GM23248 (cell line): ENCODE measurements at regions not wholly inside any gene's neighbourhood (a gene's known extent, or its start where the extent isn't known, plus 50 kb on each side); places are given as distances from the start of the nearest gene placed in this dataset.

ENCODE experiments used
- DNase-seq: peaks from one replicate; pipeline ENCODE4 v3.0.0-alpha.2; 2015
- H2AFZ ChIP-seq: fragments of 200-600 bp; sonication (generic); 2 replicates; pipeline ENCODE4 v1.6.1; 2016; ENCODE audit warnings: antibody characterized with exemption
- H3F3A ChIP-seq: fragments of 200-600 bp; sonication (generic); 2 replicates; pipeline ENCODE4 v1.6.1; 2016; ENCODE audit warnings: mild to moderate bottlenecking, antibody characterized with exemption, mixed run types; ENCODE audit not compliant: insufficient read depth
- H3K27ac ChIP-seq: fragments of 200-600 bp; sonication (generic); 2 replicates; pipeline ENCODE4 v1.5.1; 2016; ENCODE audit warnings: mild to moderate bottlenecking
- H3K27me3 ChIP-seq: fragments of 200-600 bp; sonication (generic); replicated peaks from 2 replicates; pipeline ENCODE4 v1.6.1; 2016; ENCODE audit warnings: mild to moderate bottlenecking; ENCODE audit not compliant: insufficient read depth
- H3K36me3 ChIP-seq: fragments of 200-600 bp; sonication (generic); 2 replicates; pipeline ENCODE4 v1.6.1; 2016; ENCODE audit warnings: low read depth, mild to moderate bottlenecking
- H3K4me1 ChIP-seq: fragments of 200-600 bp; sonication (generic); 2 replicates; pipeline ENCODE4 v1.6.1; 2016; ENCODE audit warnings: mild to moderate bottlenecking; ENCODE audit not compliant: insufficient read depth
- H3K4me2 ChIP-seq: fragments of 200-600 bp; sonication (generic); one replicate; pipeline ENCODE4 v1.6.1; 2016; ENCODE audit warnings: mild to moderate bottlenecking; ENCODE audit not compliant: unreplicated experiment
- H3K4me3 ChIP-seq: fragments of 200-600 bp; sonication (generic); 2 replicates; pipeline ENCODE4 v1.5.1; 2016; ENCODE audit warnings: mild to moderate bottlenecking
- H3K79me2 ChIP-seq: fragments of 200-600 bp; sonication (generic); 2 replicates; pipeline ENCODE4 v1.6.1; 2016; ENCODE audit warnings: mild to moderate bottlenecking; ENCODE audit not compliant: insufficient read depth
- H3K9ac ChIP-seq: fragments of 200-600 bp; sonication (generic); 2 replicates; pipeline ENCODE4 v1.6.1; 2016; ENCODE audit warnings: mild to moderate bottlenecking
- H3K9me2 ChIP-seq: fragments of 200-600 bp; sonication (generic); 2 replicates; pipeline ENCODE4 v1.6.1; 2016; ENCODE audit warnings: mixed run types, mild to moderate bottlenecking, moderate library complexity; ENCODE audit not compliant: insufficient read depth
- H3K9me3 ChIP-seq: fragments of 200-600 bp; sonication (generic); one replicate; pipeline ENCODE4 v1.6.1; 2017; ENCODE audit warnings: low read depth
- H4K20me1 ChIP-seq: fragments of 200-600 bp; sonication (generic); 2 replicates; pipeline ENCODE4 v1.6.0; 2016; ENCODE audit not compliant: insufficient read depth
- EZH2 ChIP-seq: fragments of 200-600 bp; sonication (generic); IDR thresholded peaks from 2 replicates; pipeline ENCODE4 v1.6.1; 2018; ENCODE audit warnings: antibody characterized with exemption, mild to moderate bottlenecking; ENCODE audit not compliant: insufficient read depth, poor library complexity, severe bottlenecking
- EZH2phosphoT487 ChIP-seq: fragments of 200-600 bp; sonication (generic); IDR thresholded peaks from 2 replicates; pipeline ENCODE4 v1.6.1; 2018; ENCODE audit warnings: antibody characterized with exemption, moderate library complexity, mild to moderate bottlenecking, low read depth; ENCODE audit not compliant: insufficient read depth
- WGBS, 2 experiments: methylation state at CpG; one replicate each; pipeline ENCODE4 v1.1.6; 2015 to 2017; ENCODE audit warnings: low lambda C conversion rate in 2 of 2, low coverage in 1 of 2; ENCODE audit errors: missing lambda C conversion rate in 2 of 2; 5-methylcytosine and 5-hydroxymethylcytosine counted together
- in situ Hi-C: fragments of 300-500 bp; cut with MboI; formaldehyde crosslinking; loops from 2 replicates; pipeline ENCODE4 v1.15.0; 2020

GRCh38 chr6:168732676-168733075 is 291.7 kb downstream of the SMOC2 start:
- no peak for DNase-seq
- Histone ChIP-seq H3K4me2 (no peak overlapping the region), H3K27ac (no peak overlapping the region), H4K20me1 (no peaks in the 10 kb centered on the region), H3K36me3 (no peaks in the 10 kb centered on the region), H2AFZ (no peak overlapping the region), H3K9me3 (no peaks in the 10 kb centered on the region), H3F3A (no peaks in the 10 kb centered on the region), H3K4me3 (no peak overlapping the region), H3K27me3 (no peaks in the 10 kb centered on the region), H3K9me2 (no peaks in the 10 kb centered on the region), H3K4me1 (no peaks in the 10 kb centered on the region), H3K9ac (no peak overlapping the region), H3K79me2 (no peaks in the 10 kb centered on the region)
- no peak for TF ChIP-seq EZH2
- no peak for TF ChIP-seq EZH2phosphoT487
- in situ Hi-C loops, result no loop called here
- WGBS, 2 experiments, result 48 to 50% methylated on average over 8 of the region's 8 CpGs

- Histone ChIP-seq H3K9me2 (no peaks in the 10 kb centered on the region), H3K4me1 (no peaks in the 10 kb centered on the region), H3F3A (no peaks in the 10 kb centered on the region), H3K79me2 (no peaks in the 10 kb centered on the region), H3K9me3 (no peaks in the 10 kb centered on the region), H3K36me3 (no peaks in the 10 kb centered on the region), H3K27me3 (no peaks in the 10 kb centered on the region), H2AFZ (no peak overlapping the region), H3K27ac (no peak overlapping the region), H4K20me1 (no peaks in the 10 kb centered on the region), H3K4me3 (no peak overlapping the region), H3K4me2 (no peak overlapping the region), H3K9ac (no peak overlapping the region)
- in situ Hi-C loops, result no loop called here
- TF ChIP-seq EZH2phosphoT487 (no peak), EZH2 (no peak)
- no peak for DNase-seq
- 52 to 59% methylated on average over 14 of the region's 14 CpGs for WGBS, 2 experiments
Observed at GRCh38 chr6:168730931-168731716, 290.1 kb downstream of the SMOC2 start.

- 0 to 2% methylated on average over 2 of the region's 2 CpGs for WGBS, 2 experiments
- no peak overlapping the region for H2AFZ ChIP-seq
- H3K79me2 ChIP-seq, result no peaks in the 10 kb centered on the region
- H4K20me1 ChIP-seq, result no peaks in the 10 kb centered on the region
- H3K36me3 ChIP-seq, result no peaks in the 10 kb centered on the region
- H3K4me2 ChIP-seq, result no peak overlapping the region
- no peaks in the 10 kb centered on the region for H3F3A ChIP-seq
- TF ChIP-seq EZH2 (no peak), EZH2phosphoT487 (no peak)
- H3K9ac ChIP-seq, result no peak overlapping the region
- no peaks in the 10 kb centered on the region for H3K27me3 ChIP-seq
- H3K4me3 ChIP-seq, result no peak overlapping the region
- H3K9me2 ChIP-seq, result no peaks in the 10 kb centered on the region
- H3K4me1 ChIP-seq, result no peaks in the 10 kb centered on the region
- in situ Hi-C loops, result no loop called here
- H3K27ac ChIP-seq, result no peak overlapping the region
- DNase-seq, result no peak
- no peaks in the 10 kb centered on the region for H3K9me3 ChIP-seq
Observed at GRCh38 chr6:168728056-168728455, 287.1 kb downstream of the SMOC2 start.

GRCh38 chr6:168726312-168726856 is 285.4 kb downstream of the SMOC2 start:
- Histone ChIP-seq H3K9me3 (no peaks in the 10 kb centered on the region), H3K4me1 (no peaks in the 10 kb centered on the region), H3F3A (no peaks in the 10 kb centered on the region), H3K36me3 (no peaks in the 10 kb centered on the region), H3K9me2 (no peaks in the 10 kb centered on the region), H4K20me1 (no peaks in the 10 kb centered on the region), H3K79me2 (no peaks in the 10 kb centered on the region), H2AFZ (no peak overlapping the region), H3K4me2 (no peak overlapping the region), H3K9ac (no peak overlapping the region), H3K27me3 (no peaks in the 10 kb centered on the region), H3K4me3 (no peak overlapping the region), H3K27ac (no peak overlapping the region)
- no peak for DNase-seq
- 51 to 56% methylated on average over 12 of the region's 12 CpGs for WGBS, 2 experiments
- in situ Hi-C loops, result no loop called here
- no peak for TF ChIP-seq EZH2phosphoT487
- TF ChIP-seq EZH2, result no peak
